ENCODE measurements at regions not wholly inside any gene's neighbourhood (a gene's known extent, or its start where the extent isn't known, plus 50 kb on each side); places are given as distances from the start of the nearest gene placed in this dataset.
"Not testable (repeated sequence)": the region's sequence is repeated elsewhere in the genome, so short reads cannot be mapped to it uniquely, and the experiment has no call there.

GRCh38 chr6:134602123-134602522, 284.2 kb upstream of the SGK1 start:
- no peak for DNase-seq

- no peak for DNase-seq
These were observed 282.8 kb upstream of the SGK1 start for GRCh38 chr6:134600671-134601070.

- no peak for DNase-seq
These were observed 281.2 kb upstream of the SGK1 start for GRCh38 chr6:134599079-134599478.

GRCh38 chr6:134596191-134596590, 278.3 kb upstream of the SGK1 start:
- no peak for DNase-seq

DNA sequence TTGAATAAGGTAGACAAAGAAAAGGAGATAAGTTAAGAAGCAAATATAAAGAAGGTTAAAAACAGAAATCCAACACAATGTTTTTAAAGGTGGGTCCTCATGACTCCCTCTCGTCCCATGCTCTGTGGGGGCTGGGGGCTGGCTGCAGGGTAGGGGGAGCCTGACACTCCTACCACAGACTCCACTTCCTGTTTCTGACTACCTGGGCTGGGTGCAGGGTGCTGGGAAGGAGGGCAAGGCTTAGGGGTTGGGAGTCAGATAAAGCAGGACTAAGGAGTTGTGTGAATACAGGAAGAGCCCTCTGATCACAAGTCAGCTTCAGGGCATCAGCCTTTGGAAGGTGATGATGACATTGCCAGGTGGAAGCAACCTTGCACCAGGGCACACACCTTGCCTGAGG, 277.0 kb upstream of the SGK1 start:
- DNase-seq, result no peak

DNA sequence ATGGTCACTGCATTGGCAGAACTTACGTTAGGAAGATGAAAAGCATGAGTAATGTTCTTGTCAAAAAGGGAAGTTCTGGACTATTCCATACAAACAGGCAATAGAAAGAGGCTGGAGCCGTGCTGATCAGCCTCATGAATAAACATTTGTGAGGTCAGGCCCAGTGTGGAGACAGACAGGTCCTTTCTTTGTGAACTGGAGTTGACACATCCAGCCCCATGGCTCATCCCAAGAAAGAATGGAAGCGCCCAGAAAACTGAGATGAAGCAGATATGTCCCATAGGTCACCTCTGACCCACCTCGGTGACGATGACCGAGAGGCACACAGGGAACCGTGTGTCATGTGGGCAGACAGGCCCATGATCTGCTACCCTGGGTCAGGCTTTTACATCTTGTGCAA, 276.0 kb upstream of the SGK1 start:
- DNase-seq, result no peak

DNA sequence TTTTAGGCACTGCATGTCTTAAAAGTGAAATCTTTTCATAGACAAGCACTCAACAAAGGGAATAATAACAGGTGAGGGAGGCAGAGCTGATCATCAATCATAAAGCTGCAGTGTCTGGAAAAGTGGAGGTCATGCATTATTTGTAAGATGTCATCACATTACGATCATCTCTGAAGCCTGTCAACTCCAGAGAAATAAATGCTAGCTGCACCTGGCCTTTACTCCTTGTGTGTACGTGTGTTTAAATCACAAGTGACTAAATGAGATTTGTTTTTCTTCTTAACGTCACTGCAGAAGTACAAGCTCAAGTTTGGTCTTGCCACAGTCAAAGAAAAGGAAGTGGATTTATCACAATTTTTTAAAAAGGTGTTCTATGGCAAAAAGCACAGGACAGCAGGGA, 275.5 kb upstream of the SGK1 start:
- DNase-seq, result no peak

DNA sequence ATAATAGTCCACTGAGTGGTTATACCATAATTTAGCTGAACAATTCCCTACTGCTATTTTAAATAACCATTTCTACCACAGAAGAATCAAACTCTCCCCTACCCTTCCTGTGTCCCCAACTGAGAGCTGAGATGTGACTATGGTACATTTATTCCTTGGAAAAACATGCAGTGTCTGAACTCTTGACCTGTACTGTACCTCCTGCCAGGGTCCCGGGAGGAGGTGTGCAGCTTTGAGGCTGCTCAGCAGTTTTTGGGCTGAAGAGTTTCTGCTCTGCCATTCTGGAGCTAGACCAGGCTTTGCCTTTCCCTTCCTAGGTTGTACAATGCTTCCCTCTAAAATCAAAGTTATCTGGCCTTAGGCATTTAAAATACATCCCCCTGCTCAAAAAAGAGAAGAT, 275.1 kb upstream of the SGK1 start:
- DNase-seq, result no peak

- DNase-seq, result no peak
These were observed 272.5 kb upstream of the SGK1 start for GRCh38 chr6:134590449-134590848.

GRCh38 chr6:134590004-134590403, 272.1 kb upstream of the SGK1 start:
- no peak for DNase-seq

DNA sequence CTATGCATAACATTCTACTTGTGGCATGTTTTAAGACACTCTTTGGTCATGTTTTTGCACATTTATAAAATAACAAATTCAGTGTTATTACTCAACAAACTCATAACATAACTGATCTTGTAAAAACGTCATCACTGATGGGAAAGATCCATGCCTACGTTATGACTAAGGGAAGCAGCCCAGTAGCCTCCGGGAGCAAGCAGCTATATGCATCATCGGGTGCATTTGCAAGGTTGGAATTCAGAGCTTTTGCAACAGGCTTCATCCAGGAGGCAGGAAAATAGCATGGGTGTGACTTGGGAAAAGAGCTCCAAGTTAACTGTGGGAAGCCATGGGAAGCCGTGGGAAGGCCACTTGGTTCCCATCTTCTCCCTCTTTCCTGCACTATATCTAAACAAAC, 271.6 kb upstream of the SGK1 start:
- no peak for DNase-seq

- DNase-seq, result no peak
These were observed 270.4 kb upstream of the SGK1 start for GRCh38 chr6:134588267-134588666.

- DNase-seq, result no peak
These were observed 267.6 kb upstream of the SGK1 start for GRCh38 chr6:134585517-134585873.

DNA sequence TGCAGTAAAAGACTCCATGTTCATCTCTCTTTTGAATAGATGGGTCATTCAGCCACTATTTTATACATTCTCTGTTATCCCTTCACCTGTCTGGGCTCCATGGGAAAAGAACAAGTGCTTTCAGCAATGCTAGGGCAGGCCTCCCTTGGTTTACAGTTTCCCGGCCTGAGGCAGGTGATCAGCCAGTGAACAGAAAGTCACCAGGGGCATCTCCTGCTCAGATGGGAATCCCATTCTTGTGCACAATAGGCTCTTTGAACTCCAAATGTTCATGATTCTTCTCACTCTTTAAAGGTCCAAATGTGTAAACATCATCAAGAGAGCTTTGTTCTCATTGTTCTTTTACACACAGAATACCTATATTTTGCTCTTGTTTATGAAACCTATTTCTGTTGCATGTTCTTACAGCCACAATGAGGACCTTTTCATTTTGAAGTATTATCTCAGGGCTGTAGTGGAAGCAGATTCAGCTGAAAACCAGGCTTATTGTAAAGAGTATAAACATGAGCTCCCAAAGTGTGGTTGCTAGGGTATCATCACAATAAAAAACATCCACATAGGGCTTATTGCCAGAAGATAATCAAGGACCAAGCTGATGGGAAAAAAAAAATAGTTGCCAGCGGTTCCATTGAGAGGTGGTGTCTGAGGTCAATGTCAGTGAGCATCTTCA, 267.1 kb upstream of the SGK1 start:
- DNase-seq, result no peak

DNA sequence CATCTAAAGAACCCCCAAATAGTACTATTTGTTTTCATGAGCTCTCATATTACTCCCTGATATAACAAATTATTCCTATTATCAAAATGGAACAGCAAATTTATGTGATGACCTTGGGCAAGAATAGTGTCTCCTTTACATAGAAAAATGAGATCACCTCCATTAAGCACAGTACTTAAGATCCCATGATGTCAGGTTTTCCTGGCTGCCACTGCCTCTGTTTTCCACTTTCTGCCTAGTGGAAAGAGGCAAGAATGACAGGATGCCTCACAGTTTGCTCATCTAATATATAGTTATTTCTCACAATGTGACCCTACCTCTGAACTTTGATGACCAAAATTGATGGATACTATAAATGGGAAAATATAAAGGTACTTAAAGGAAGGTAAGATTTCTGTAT, 260.1 kb upstream of the SGK1 start:
- no peak for DNase-seq

DNA sequence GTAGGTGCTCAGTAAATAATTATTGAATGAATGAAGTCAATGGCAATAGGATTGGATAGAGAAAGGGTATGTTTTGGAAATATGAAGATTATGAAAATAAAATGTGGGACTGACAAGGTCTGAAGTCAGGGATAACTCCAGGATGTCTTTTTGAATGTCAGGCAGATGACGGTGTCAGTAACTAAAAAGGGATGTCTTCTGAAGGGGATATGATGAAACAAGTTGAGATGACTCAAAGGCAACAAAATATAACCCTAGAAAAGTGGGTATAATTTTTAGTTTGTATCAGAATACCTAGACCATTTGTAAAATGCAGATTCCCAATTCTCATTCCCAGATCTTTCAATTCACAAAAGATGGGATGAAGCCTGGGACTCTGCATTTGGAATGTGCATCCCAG, 257.3 kb upstream of the SGK1 start:
- no peak for DNase-seq

GRCh38 chr6:134574491-134574890, 256.6 kb upstream of the SGK1 start:
- no peak for DNase-seq

DNA sequence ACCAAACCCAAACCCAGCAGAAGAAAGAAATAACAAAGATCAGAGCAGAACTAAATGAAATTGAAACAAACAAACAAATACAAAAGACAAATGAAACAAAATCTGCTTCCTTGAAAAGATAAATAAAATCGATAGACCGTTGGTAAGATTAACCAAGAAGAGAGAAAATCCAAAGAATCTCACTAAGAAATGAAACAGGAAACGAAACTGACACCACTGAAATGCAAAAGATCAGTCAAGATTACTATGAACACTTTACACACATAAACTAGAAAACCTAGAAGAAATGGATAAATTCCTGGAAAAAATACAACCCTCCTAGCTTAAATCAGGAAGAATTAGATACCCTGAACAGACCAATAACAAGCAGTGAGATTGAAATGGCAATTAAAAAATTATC, 252.1 kb upstream of the SGK1 start:
- DNase-seq, result not testable (repeated sequence)

- no peak for DNase-seq
These were observed 246.8 kb upstream of the SGK1 start for GRCh38 chr6:134564705-134565104.

- no peak for DNase-seq
These were observed 242.1 kb upstream of the SGK1 start for GRCh38 chr6:134560019-134560418.

GRCh38 chr6:134557509-134557908, 239.6 kb upstream of the SGK1 start:
- no peak for DNase-seq

DNA sequence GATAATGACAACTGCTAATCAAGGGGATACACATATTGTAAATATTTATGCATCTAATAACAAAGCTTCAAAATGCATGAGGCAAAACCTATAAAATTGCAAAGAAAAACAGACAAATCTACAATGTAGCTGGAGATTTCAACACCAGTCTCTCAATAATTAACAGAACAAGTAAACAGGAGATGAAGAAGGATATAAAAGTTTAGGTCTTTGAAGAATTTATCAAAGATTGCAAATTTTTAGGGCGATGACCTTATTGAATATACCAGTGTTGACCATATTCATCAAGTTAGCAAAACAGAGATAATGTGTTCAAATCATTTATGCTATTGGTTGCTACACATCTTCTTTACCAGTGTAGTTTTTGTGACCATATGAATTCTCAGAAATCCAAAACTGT, 237.8 kb upstream of the SGK1 start:
- DNase-seq, result no peak

- no peak for DNase-seq
These were observed 236.0 kb upstream of the SGK1 start for GRCh38 chr6:134553936-134554335.

DNA sequence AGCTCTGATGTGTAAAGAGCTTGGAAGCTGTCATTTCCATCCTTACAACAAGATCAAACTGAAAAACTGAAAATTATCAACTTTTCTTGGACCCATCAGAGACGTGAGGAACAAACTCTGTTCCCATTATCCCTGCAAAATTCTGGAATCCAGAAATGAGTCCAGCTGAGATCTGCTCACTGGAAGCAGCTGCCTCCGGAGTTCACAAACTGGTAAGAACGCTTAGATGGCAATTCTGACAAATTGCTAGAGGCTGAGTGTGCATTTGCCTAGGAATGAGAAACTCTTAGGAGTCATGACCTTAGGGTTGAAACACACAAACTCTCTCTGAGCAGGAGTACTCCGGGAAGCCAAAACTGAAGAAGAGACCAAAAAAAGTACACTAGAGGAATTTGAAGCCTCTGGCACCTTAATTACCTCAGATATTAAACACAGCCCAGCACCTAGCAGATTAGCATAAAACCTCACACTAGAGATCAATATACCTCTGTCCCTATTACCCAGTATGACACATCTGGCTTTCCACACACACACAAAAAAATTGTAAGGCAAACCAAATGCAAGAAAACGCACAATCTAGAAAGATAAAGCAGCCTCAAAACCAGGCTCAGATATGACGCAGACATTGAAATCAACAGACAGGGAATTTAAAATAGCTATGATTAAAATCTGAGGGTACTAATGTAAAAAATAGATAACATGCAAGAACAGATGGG, 233.5 kb upstream of the SGK1 start:
- no peak for DNase-seq

DNA sequence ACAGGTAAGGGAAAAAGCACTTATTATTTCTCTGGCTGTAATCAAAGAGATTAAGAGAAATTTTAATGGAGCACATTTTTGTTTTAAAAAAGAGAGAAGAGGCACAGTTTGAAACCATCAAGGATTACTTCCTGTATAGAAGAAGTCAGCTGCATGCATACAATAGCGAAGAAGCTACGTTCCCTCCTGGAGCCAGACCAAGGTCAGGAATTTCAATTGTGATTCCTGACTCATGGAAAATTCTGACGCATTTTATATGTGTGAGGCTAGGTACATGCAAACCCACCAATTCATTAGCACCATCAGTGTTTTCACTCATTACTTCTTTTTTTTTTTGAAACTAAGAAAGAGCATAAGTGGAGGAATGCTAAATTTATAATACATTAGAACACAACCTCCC, 232.7 kb upstream of the SGK1 start:
- DNase-seq, result no peak

All from activated CD8-positive, alpha-beta memory T cell treated with anti-CD3 and anti-CD28 coated beads, Interleukin-2, amount 50 U/mL, for 4 hours (primary cell).